Liver (tissue), 8 donors: ENCODE measurements at regions not wholly inside any gene's neighbourhood (a gene's known extent, or its start where the extent isn't known, plus 50 kb on each side); places are given as distances from the start of the nearest gene placed in this dataset.

ENCODE experiments used
- DNase-seq: peaks from one replicate; pipeline ENCODE4 v3.0.0-alpha.2; 2017; ENCODE audit warnings: low spot score
- H3K27ac ChIP-seq, 2 donors: one replicate each; pipeline ENCODE4 v1.7.0; 2013; ENCODE audit warnings: inconsistent platforms in 2 of 2, low read length in 2 of 2, control low read depth in 1 of 2, low read depth in 1 of 2, mild to moderate bottlenecking in 1 of 2
- H3K27me3 ChIP-seq, 4 donors: one replicate each; pipeline versions ENCODE4 v1.6.1 to v1.7.0; 2013; ENCODE audit warnings: low read length in 3 of 4, inconsistent platforms in 1 of 4, mild to moderate bottlenecking in 1 of 4, moderate library complexity in 1 of 4; ENCODE audit not compliant: control insufficient read depth in 4 of 4, insufficient read depth in 4 of 4
- H3K36me3 ChIP-seq, 4 donors: one replicate each; pipeline versions ENCODE4 v1.6.1 to v1.7.0; 2013; ENCODE audit warnings: low read length in 3 of 4, mild to moderate bottlenecking in 3 of 4, low read depth in 1 of 4, moderate library complexity in 1 of 4; ENCODE audit not compliant: control insufficient read depth in 4 of 4, insufficient read depth in 3 of 4
- H3K4me1 ChIP-seq, 4 donors: one replicate each; pipeline versions ENCODE4 v1.6.1 to v1.7.0; 2013; ENCODE audit warnings: low read length in 3 of 4, mild to moderate bottlenecking in 3 of 4, moderate library complexity in 1 of 4; ENCODE audit not compliant: control insufficient read depth in 4 of 4, insufficient read depth in 4 of 4
- H3K4me3 ChIP-seq, 3 donors: one replicate each; pipeline versions ENCODE4 v1.6.1 to v1.7.0; 2013; ENCODE audit warnings: low read length in 3 of 3, control low read depth in 1 of 3, low read depth in 1 of 3, mild to moderate bottlenecking in 1 of 3
- H3K9ac ChIP-seq, 2 donors: one replicate each; pipeline ENCODE4 v1.7.0; 2013; ENCODE audit warnings: low read length in 2 of 2, mild to moderate bottlenecking in 2 of 2, moderate library complexity in 2 of 2, control low read depth in 1 of 2, low read depth in 1 of 2
- H3K9me3 ChIP-seq, 4 donors: one replicate each; pipeline versions ENCODE4 v1.6.1 to v1.7.0; 2013; ENCODE audit warnings: low read length in 3 of 4; ENCODE audit not compliant: control insufficient read depth in 4 of 4
- CTCF ChIP-seq: fragments of 150-350 bp; IDR thresholded peaks from 2 replicates; pipeline ENCODE4 v1.5.1; 2017; ENCODE audit warnings: improper control_type of control experiment, low read depth, low read length; ENCODE audit not compliant: missing input control
- EGR1 ChIP-seq, 2 donors: IDR thresholded peaks; 2 replicates each; pipeline ENCODE4 v1.6.1; 2016 to 2018; ENCODE audit warnings: antibody characterized with exemption in 2 of 2, low read depth in 2 of 2
- FOXA1 ChIP-seq: IDR thresholded peaks from 2 replicates; pipeline ENCODE4 v1.6.1; 2016; ENCODE audit warnings: antibody characterized with exemption
- HNF4A ChIP-seq, 2 donors: conservative IDR thresholded peaks; 2 replicates each; pipeline ENCODE4 v1.6.1; 2016; ENCODE audit warnings: antibody characterized with exemption in 2 of 2, mild to moderate bottlenecking in 2 of 2
- MAX ChIP-seq: IDR thresholded peaks from 2 replicates; pipeline ENCODE4 v1.6.1; 2016; ENCODE audit warnings: antibody characterized with exemption
- RAD21 ChIP-seq, 2 donors: IDR thresholded peaks; 2 replicates each; pipeline ENCODE4 v1.6.1; 2016; ENCODE audit warnings: antibody characterized with exemption in 2 of 2, mild to moderate bottlenecking in 2 of 2
- REST ChIP-seq: IDR thresholded peaks from 2 replicates; pipeline ENCODE4 v1.6.1; 2016; ENCODE audit warnings: antibody characterized with exemption, mild to moderate bottlenecking
- RXRA ChIP-seq, 2 donors: IDR thresholded peaks; 2 replicates each; pipeline ENCODE4 v1.6.1; 2017 to 2018; ENCODE audit warnings: antibody characterized with exemption in 2 of 2, mild to moderate bottlenecking in 1 of 2
- SP1 ChIP-seq: IDR thresholded peaks from 2 replicates; pipeline ENCODE4 v1.6.1; 2018; ENCODE audit warnings: antibody characterized with exemption, mild to moderate bottlenecking
- TAF1 ChIP-seq: conservative IDR thresholded peaks from 2 replicates; pipeline ENCODE4 v1.6.1; 2016; ENCODE audit warnings: antibody characterized with exemption, mild to moderate bottlenecking
- YY1 ChIP-seq: IDR thresholded peaks from 2 replicates; pipeline ENCODE4 v1.6.1; 2016; ENCODE audit warnings: antibody characterized with exemption, mild to moderate bottlenecking
- ZBTB33 ChIP-seq: IDR thresholded peaks from 2 replicates; pipeline ENCODE4 v1.6.1; 2016; ENCODE audit warnings: antibody characterized with exemption
- WGBS: extraction: QIAGEN DNeasy Blood & Tissue Kit; methylation state at CpG from one replicate; pipeline ENCODE4 v1.1.7; 2013; 5-methylcytosine and 5-hydroxymethylcytosine counted together
- donor health status: healthy.
- donor health status: healthy.
- donor health status: healthy.
- donor health status: healthy.
- donor health status: healthy.

- WGBS = 84% methylated on average over 5 of the region's 5 CpGs
- H3K9me3 ChIP-seq = no peaks in the 10 kb centered on the region
- no peak overlapping the region for H3K4me3 ChIP-seq
- DNase-seq = no peak
- no peak for TF ChIP-seq FOXA1
- TF ChIP-seq REST = no peak
- TF ChIP-seq EGR1 (IDR thresholded peaks at IDR 0.05; ENCODE audit: low read depth in 2 of 2) = no peak
- no peak for TF ChIP-seq RXRA (IDR thresholded peaks at IDR 0.05)
- H3K4me1 ChIP-seq = no peaks in the 10 kb centered on the region
- no peak overlapping the region for H3K27ac ChIP-seq
- no peak overlapping the region for H3K9ac ChIP-seq
- no peaks in the 10 kb centered on the region for H3K36me3 ChIP-seq
- H3K27me3 ChIP-seq = no peaks in the 10 kb centered on the region
Observed at GRCh38 chr3:64832098-64832497, 144.3 kb upstream of the ADAMTS9 start.

- H3K4me1 ChIP-seq = no peaks in the 10 kb centered on the region
- no peaks in the 10 kb centered on the region for H3K36me3 ChIP-seq
- TF ChIP-seq ZBTB33 (no peak), CTCF (no peak), REST (no peak), HNF4A (conservative IDR thresholded peaks at IDR 0.05) (no peak), FOXA1 (no peak), TAF1 (no peak), YY1 (no peak), MAX (no peak), RAD21 (IDR thresholded peaks at IDR 0.05) (no peak), SP1 (no peak)
- no peak overlapping the region for H3K4me3 ChIP-seq
- no peaks in the 10 kb centered on the region for H3K27me3 ChIP-seq
- no peak overlapping the region for H3K9ac ChIP-seq
- no peak overlapping the region for H3K27ac ChIP-seq
- WGBS = 67% methylated on average over 4 of the region's 4 CpGs
- H3K9me3 ChIP-seq = no peaks in the 10 kb centered on the region
- no peak for DNase-seq
Observed at GRCh38 chr3:64830681-64831080, 142.9 kb upstream of the ADAMTS9 start.
